HG03565 (cell line): ENCODE measurements at regions not wholly inside any gene's neighbourhood (a gene's known extent, or its start where the extent isn't known, plus 50 kb on each side); places are given as distances from the start of the nearest gene placed in this dataset.
"Not testable (repeated sequence)": the region's sequence is repeated elsewhere in the genome, so short reads cannot be mapped to it uniquely, and the experiment has no call there.

Source experiments
- ATAC-seq: cut with Tn5 transposase; IDR thresholded peaks from one replicate; pipeline ENCODE4 v1.9.1; 2021; ENCODE audit warnings: mild to moderate bottlenecking, moderate library complexity; ENCODE audit not compliant: unreplicated experiment

GRCh38 chr3:162684260-162684659 lies 1187.7 kb downstream of the OTOL1 start:
- ATAC-seq = no peak

DNA sequence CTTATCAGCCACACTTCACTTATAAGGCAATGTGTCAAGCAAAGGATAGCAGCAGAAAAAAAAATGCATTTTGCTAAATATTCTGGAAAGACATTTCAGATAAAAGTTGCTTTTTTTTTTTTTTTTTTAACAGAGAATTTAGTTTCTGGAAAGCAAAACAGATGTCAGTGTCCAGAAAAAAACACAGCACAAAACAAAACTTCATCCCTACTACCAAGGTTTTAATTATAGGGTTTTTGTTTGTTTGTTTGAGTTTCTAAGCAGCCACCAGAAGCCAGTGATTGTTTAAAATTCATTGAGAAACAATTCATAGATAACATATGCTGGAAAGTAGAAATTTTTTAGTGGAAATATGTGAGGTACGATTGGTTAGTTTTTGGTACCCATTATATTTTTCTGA lies 1202.7 kb downstream of the OTOL1 start:
- ATAC-seq = no peak

DNA sequence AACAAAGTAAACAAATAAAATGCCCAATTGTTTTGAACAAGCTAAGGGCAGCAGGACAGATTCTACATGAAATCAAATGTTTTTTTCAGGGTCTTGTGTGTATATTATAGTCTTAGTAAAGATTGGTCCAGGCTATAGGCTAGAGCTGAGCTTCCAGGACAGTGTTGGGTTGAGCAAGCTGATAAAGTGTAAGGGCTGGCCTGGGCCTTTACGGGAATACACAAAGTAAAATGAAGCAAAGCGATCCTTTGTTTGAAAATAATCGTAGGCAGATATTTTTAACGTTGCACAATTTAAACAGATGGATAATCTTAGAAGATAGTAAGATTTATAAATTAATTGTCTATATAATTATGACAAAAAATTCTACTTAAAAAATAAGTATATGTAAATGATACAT lies 1204.6 kb downstream of the OTOL1 start:
- ATAC-seq = no peak

GRCh38 chr3:162702768-162703385 lies 1206.3 kb downstream of the OTOL1 start:
- ATAC-seq = no peak

GRCh38 chr3:162704238-162704637 lies 1207.6 kb downstream of the OTOL1 start:
- ATAC-seq = no peak

DNA sequence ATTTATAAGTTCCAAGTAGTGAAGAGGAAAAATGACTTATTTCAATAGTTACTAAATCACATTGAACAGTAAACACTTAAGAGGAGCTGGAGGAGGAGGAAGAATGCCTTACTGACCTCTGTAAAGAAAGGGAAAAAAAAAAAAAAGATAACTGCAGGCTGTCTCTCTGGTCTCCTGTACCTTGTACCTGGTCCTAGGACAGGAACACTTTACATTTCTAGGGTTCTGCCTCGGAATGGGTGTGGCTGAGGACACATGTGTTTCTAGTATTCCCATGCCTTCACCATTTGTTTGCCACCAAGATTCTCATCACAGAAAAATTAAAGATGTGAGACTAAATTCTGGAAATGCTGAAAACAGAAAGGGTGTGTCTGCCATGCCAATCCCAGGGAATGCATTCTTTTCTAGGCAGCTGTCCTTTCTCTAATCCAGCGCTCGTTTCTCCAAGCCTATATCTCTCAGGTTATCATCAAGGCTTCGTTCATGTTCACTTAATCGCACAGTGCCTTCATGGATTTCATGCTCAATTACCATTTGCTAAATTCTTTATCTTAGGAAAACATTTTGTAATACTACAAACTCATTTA lies 1208.3 kb downstream of the OTOL1 start:
- ATAC-seq = no peak

- not testable (repeated sequence) for ATAC-seq
These were observed 1211.8 kb downstream of the OTOL1 start for GRCh38 chr3:162708394-162708793.

DNA sequence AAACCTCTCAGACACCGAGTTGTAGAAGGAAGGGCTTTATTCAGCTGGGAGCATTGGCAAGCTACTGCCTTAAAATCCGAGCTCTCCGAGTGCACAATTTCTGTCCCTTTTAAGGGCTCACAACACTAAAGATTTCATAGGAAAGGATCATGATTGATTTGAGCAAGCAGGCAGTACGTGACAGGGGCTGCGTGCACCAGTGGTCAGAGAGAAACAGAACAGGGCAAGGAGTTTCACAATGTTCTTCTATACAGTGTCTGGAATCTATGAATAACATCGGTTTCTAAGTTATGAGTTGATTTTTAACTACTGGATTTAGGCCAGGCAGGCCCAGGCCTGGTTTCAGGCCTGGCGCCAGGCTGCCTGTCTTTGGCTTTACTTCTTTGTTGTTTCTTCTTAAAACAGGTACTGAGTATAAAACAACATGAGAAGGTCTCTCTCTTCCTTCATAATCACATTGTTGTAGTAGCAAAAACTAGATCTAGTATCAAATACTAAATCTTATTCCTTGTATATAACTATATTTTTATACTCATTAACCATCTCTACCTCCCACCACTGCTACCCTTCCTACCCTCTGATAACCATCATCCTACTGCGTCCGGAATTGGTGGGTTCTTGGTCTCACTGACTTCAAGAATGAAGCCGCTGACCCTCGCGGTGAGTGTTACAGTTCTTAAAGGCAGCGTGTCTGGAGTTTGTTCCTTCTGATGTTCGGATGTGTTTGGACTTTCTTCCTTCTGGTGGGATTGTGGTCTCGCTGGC lies 1212.5 kb downstream of the OTOL1 start:
- ATAC-seq = not testable (repeated sequence)

DNA sequence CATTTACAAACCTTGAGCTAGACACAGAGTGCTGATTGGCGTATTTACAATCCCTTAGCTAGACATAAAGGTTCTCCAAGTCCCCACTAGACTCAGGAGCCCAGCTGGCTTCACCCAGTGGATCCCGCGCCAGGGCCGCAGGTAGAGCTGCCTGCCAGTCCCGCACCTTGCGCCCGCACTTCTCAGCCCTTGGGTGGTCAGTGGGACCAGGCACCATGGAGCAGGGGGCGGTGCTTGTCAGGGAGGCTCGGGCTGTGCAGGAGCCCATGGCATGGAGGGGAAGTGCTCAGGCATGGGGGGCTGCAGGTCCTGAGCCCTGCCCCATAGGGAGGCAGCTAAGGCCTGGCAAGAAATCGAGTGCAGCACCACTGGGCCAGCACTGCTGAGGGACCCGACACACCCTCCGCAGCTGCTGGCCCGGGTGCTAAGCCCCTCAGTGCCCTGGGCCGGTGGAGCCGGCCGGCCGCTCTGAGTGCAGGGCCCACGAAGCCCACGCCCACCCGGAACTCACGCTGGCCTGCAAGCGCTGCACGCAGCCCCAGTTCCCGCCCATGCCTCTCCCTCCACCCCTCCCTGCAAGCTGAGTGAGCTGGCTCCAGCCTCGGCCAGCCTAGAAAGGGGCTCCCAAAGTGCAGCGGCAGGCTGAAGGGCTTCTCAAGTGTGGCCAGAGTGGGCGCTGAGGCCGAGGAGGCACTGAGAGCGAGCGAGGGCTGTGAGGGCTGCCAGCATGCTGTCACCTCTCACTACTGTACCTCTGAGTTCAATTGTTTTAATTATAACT lies 1213.9 kb downstream of the OTOL1 start:
- no peak for ATAC-seq

- not testable (repeated sequence) for ATAC-seq
These were observed 1220.5 kb downstream of the OTOL1 start for GRCh38 chr3:162717074-162717473.

DNA sequence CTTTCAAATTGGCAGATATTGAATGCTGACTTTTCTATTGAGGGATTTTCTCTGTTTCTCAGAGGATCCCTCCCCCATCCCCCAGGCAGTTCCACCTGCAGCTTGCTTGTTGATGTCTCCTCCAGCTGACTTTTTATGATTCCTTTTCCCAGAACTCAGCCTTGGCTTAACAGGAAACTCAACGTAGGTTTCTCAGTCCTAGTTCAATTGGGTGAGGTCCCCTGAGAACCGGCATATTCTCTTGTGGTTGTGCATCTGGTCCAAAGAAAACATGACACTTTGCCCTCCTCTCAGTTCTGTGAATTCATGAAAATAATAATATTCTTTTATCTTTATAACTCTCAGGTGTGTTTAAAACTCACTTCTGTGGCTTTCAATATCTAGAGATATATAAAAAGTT lies 1222.1 kb downstream of the OTOL1 start:
- ATAC-seq = no peak

- ATAC-seq = no peak
These were observed 1223.2 kb downstream of the OTOL1 start for GRCh38 chr3:162719684-162720341.

DNA sequence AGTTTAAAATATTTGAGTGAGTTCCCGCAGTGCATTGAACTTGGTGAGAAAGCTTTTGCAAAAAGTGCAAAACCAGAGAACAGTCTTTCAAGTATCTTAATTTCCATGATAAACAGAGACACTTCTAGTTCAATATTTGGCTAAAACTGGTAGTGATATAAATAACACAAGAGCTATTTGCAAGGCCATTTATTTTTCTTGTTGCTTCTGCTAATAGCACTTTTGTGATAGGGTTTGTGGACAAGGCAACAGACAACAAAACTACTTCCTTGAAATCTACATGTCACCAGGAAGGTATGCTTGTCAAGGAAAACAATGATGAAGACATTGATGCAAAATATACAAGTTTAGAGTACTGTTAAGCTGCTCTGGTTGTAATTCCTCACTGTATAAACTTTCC lies 1225.1 kb downstream of the OTOL1 start:
- no peak for ATAC-seq

DNA sequence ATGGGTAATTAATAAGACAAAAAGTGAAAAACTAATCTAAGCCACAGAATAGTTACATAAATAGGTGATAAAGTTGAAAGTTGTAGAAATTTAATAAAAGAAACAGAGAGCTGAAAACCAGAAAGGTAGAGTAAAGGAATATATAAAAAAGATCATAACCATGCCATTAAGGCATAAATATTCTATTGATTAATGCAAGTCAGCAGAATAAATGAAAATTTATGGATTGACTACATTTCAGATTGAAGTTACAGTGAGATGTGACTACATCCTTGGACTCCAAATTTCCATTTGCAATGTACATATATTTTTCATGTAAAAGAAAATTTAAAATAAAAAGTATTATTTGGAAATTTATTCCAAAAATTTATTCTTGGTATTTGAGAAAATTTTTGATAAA lies 1225.7 kb downstream of the OTOL1 start:
- no peak for ATAC-seq

DNA sequence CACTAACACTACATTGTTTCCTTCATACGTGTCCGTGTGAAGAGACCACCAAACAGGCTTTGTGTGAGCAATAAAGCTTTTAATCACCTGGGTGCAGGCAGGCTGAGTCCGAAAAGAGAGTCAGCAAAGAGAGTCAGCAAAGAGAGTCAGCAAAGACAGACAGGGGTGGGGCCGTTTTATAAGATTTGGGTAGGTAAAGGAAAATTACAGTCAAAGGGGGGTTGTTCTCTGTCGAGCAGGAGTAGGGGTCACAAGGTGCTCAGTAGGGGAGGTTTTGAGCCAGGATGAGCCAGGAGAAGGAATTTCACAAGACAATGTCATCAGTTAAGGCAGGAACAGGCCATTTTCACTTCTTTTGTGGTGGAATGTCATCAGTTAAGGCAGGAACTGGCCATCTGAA lies 1226.2 kb downstream of the OTOL1 start:
- not testable (repeated sequence) for ATAC-seq

DNA sequence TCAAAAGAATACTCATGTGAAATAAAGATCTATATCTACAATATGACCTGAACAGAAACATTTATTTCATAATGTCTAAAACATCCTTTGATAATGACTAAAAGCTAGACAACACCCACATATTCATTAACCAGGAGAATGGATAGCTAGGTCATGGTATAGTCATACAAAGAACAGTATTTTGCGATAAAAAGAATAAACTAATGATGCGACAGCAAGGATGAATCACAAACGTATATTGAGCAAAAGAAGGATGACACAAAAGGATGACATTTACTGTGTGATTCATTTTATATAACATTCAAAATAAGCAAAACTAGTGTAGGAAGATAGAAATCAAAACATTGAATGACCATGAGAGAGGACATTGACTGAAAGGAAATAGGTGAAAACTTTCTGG lies 1233.1 kb downstream of the OTOL1 start:
- no peak for ATAC-seq

DNA sequence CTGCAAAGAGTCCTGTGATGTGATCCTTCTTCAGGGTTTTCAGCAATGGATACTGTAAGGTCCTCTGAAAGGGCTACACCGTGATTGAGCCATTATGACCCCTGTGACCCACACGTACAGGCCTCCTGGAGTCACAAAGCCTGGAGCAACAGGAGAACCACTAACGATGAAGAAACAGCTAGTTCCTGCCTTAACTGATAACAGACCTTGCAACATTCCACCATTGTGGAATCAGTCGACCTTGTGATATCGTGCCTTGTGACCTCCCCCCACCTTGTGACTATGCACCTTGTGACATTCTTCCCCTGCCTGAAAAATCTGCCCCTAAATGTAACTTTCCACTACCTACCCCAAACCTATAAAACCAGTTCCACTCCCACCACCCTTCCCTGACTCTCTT lies 1235.4 kb downstream of the OTOL1 start:
- ATAC-seq = not testable (repeated sequence)

- no peak for ATAC-seq
These were observed 1242.2 kb downstream of the OTOL1 start for GRCh38 chr3:162738784-162739183.

DNA sequence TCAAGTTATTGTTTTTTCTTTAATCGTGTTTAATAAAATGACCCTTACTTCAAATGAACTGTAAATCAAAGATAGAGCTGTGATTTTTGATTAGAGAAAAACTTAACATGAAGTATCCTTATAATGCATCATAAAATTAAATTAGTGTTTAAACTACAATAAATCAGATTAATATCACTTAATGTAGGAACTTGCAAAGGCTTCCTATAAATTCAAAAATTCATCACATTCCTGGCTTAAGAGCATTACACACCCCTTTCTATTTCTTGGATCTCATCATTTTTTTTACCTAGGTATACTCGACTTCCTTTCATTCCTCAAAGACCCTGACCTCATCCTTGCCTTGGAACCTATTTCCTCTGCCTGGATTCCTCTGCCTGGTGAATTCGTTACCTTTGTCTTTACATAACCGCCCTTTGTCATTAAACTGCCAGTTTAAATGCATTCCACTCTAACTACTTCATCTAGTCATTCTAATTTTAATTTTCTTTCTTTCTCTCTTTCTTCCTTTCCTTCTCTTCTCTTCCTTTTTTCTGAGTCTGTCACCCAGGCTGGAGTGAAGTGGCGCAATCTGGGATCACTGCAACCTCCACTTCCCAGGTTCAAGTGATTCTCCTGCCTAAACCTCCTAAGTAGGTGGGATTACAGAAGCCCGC lies 1244.5 kb downstream of the OTOL1 start:
- no peak for ATAC-seq

GRCh38 chr3:162742159-162742717 lies 1245.6 kb downstream of the OTOL1 start:
- ATAC-seq = no peak
